C4-2B (cell line): ENCODE measurements at regions not wholly inside any gene's neighbourhood (a gene's known extent, or its start where the extent isn't known, plus 50 kb on each side); places are given as distances from the start of the nearest gene placed in this dataset.

ENCODE experiments used
- H3K27ac ChIP-seq: fragments of 450-650 bp; 2 replicates; pipeline ENCODE4 v1.5.1; 2017
- ZFX ChIP-seq: fragments of 450-650 bp; IDR thresholded peaks from 2 replicates; pipeline ENCODE4 v1.6.1; 2017
- TF ChIP-seq, protein P1 (sequence below): fragments of 450-650 bp; conservative IDR thresholded peaks from 2 replicates; pipeline ENCODE4 v1.5.1; 2017; ENCODE audit warnings: mild to moderate bottlenecking

DNA sequence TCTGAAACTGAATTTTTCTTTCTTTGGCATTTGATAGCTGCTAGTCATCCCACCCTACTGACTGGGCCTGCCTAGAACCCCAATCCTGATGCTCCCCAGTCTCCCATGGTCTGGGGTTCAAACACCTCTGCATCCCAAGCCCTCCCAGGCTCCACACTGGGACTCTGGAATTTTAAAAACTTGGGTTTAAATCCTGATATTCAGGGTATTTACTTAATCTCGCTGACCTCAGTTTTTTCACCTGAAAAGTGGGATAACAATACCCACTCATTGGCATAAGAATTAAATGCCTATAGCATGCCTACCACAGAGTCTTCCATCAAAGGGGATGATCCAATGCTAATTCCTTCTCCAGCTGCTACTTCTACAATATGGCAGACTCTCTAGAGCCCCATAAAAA, 264.4 kb downstream of the NPIPA8 start:
- H3K27ac ChIP-seq = no peak overlapping the region
- TF ChIP-seq, protein P1, sequence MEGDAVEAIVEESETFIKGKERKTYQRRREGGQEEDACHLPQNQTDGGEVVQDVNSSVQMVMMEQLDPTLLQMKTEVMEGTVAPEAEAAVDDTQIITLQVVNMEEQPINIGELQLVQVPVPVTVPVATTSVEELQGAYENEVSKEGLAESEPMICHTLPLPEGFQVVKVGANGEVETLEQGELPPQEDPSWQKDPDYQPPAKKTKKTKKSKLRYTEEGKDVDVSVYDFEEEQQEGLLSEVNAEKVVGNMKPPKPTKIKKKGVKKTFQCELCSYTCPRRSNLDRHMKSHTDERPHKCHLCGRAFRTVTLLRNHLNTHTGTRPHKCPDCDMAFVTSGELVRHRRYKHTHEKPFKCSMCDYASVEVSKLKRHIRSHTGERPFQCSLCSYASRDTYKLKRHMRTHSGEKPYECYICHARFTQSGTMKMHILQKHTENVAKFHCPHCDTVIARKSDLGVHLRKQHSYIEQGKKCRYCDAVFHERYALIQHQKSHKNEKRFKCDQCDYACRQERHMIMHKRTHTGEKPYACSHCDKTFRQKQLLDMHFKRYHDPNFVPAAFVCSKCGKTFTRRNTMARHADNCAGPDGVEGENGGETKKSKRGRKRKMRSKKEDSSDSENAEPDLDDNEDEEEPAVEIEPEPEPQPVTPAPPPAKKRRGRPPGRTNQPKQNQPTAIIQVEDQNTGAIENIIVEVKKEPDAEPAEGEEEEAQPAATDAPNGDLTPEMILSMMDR = no peak
- TF ChIP-seq ZFX = no peak

DNA sequence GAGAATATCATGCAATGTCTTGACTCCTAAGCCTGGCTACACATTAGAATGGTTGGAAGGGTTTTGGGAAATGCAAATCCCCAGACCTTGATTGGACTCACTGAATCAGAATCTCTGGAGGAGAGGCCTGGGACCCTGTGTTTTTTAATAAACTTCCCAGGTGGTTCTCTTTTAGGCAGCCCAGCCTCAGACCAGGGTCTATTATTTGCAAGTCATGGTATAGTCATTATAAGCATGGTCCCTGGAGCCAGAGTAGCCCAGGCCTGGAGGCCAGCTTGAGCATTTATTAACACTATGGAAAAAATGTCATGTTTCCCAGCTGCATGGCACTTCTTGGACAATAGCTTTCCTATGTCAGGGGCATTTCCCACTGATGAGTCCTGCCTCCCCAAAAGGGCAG, 266.9 kb downstream of the NPIPA8 start:
- H3K27ac ChIP-seq = no peak overlapping the region
- TF ChIP-seq, protein P1 = no peak
- no peak for TF ChIP-seq ZFX

DNA sequence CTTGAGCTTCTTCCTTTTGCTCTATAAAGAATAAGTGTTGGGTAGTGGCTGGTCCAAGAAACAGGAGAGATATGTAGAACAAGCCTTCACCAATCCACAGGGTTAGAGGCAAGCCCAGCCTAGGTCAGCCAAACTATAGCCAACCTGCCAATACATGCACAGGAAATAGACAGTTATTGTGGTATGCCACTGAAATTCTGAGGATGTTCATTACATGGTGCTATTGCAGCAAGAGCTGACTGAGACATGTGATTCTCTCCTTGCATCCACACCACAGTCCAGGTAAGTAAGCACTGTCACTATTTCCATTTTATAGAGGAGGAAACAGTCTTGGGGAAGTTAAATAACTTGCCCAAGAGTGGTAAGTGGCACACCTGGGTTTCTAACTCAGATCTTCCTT, 268.1 kb downstream of the NPIPA8 start:
- TF ChIP-seq ZFX = no peak
- TF ChIP-seq, protein P1 = no peak
- H3K27ac ChIP-seq = no peak overlapping the region

DNA sequence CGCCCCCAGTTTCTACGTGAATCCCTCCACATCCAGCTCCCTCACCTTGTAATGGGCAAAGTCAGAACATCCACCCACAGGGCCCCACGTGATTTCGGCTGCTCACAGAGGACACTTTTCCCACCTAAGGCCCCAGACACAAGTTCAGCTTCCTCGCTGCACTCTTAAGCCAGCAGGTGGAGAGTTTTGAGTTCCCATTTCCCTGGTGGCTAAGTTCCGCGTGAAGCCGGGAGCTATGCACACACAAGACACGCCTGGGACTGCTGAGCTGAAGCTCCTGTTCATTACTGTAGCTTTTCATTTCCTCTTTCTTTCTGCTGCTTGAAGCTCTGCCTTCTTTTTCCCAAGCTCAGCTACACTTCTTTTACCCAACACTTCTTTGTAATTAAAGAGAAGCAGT, 273.8 kb downstream of the NPIPA8 start:
- H3K27ac ChIP-seq = no peak overlapping the region
- TF ChIP-seq ZFX = no peak
- TF ChIP-seq, protein P1 = no peak

DNA sequence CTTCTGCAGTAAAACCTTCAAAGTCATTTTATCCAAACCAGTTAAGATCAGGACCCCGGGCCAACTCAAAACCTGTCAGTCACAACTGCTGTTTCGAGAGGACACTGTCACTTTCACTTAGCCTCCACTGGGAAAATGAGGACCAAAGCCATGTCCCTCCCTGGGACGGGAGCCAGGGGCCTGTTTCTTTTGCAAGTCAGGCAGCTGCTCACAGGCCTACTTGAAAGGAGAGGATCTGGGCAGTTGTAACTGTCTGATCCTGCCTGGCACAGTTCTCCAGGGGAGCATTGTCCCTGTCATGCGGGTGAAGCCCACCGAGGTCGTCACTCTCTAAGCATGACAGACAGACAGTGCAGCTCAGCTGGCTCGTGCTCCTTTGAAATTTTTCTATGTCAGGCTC, 276.2 kb downstream of the NPIPA8 start:
- TF ChIP-seq, protein P1 = no peak
- no peak for TF ChIP-seq ZFX
- no peak overlapping the region for H3K27ac ChIP-seq

DNA sequence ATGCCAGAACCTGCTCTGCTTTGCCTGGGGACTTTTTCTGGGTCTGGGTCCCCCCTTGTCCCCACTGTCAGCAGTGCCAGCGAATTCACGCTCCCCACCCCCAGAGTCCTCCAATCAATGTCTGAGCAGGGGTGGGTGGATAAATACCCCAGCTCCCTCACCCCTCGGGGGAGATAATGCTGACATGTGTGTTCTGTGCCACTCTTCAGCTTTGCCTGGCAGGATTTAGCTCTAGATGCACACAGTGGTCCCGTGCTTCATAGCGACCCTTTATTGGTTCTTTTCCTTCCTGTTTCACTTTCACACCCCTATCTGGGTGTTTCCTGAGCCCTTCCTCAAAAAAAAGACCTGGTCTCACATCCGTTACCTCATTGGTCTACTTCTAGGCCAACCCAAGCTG, 277.0 kb downstream of the NPIPA8 start:
- TF ChIP-seq, protein P1 = no peak
- no peak for TF ChIP-seq ZFX
- no peak overlapping the region for H3K27ac ChIP-seq

DNA sequence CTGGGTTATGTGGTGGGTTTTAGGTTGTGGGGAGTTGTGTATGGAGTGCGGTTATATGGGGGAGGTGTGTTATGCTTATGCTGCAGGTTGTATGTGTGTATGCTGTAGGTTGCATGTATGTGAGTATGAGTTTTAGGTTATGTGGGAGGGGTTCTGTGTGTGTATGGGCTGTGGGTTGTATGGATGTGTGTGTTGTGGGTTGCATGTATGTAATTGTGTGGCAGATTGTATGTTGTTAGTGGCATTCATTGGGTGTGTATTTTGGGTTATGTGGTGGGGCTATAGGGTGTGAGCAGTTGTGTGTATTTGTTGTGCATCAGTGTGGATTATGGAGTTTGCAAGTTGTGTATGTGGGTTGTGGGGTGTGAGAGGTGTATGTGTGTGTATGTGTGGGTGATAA, 277.4 kb downstream of the NPIPA8 start:
- TF ChIP-seq ZFX = no peak
- TF ChIP-seq, protein P1 = no peak
- H3K27ac ChIP-seq = no peak overlapping the region

DNA sequence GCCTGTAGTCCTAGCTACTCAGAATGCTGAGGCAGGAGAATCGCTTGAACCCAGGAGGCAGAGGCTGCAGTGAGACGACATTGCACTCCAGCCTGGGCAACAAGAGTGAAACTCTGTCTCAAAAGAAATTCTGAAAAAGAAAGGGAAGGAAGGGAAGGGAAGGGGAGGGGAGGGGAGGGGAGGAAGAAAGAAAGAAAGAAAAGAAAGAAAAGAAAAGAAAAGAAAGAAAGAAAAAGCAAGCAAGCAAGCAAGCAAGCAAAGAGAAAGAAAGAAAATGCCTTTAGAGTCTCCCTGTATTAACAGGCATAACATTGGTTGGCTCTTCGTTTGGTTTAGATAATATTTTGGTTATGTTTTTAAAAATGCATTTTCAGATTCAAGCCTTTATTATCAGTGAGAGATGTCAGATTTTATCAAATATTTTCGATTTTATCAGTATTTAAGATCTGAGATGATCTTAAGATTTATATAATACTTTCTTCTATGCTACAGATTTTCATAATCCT, 281.1 kb downstream of the NPIPA8 start:
- TF ChIP-seq ZFX = no peak
- TF ChIP-seq, protein P1 = no peak
- no peak overlapping the region for H3K27ac ChIP-seq
